ENCODE measurements at regions not wholly inside any gene's neighbourhood (a gene's known extent, or its start where the extent isn't known, plus 50 kb on each side); places are given as distances from the start of the nearest gene placed in this dataset.

DNA sequence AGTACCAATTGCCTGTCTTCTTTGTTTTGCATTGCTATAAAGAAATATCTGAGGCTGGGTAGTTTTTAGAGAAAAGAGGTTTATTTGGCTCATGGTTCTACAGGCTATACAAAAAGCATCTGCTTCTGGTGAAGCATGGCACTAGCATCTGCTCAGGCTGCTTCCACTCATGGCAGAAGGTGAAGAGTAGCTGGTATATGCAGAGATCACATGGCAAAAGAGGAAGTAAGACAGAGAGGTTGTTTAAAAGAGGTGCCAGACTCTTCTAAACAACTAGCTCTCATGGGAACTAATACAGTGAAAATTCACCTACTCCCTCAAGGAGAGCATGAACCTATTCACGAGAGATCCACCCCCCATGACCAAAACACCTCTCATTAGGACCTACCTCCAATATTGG, 56.7 kb upstream of the GUCA2B start:
- no peaks in the 10 kb centered on the region for H3K36me3 ChIP-seq
- intact Hi-C loops (cut with DNase I) = no loop called here
- H3K9me3 ChIP-seq = no peaks in the 10 kb centered on the region
- no peak overlapping the region for H3K27ac ChIP-seq
- no peak for ATAC-seq
- no peak overlapping the region for H3K4me3 ChIP-seq
- TF ChIP-seq, protein P1, sequence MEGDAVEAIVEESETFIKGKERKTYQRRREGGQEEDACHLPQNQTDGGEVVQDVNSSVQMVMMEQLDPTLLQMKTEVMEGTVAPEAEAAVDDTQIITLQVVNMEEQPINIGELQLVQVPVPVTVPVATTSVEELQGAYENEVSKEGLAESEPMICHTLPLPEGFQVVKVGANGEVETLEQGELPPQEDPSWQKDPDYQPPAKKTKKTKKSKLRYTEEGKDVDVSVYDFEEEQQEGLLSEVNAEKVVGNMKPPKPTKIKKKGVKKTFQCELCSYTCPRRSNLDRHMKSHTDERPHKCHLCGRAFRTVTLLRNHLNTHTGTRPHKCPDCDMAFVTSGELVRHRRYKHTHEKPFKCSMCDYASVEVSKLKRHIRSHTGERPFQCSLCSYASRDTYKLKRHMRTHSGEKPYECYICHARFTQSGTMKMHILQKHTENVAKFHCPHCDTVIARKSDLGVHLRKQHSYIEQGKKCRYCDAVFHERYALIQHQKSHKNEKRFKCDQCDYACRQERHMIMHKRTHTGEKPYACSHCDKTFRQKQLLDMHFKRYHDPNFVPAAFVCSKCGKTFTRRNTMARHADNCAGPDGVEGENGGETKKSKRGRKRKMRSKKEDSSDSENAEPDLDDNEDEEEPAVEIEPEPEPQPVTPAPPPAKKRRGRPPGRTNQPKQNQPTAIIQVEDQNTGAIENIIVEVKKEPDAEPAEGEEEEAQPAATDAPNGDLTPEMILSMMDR (IDR thresholded peaks at IDR 0.05) = no peak
- TF ChIP-seq POLR2A (IDR thresholded peaks at IDR 0.05) = no peak
- DNase-seq = no peak
- WGBS (ENCODE audit: insufficient coverage, low coverage, low lambda C conversion rate, missing lambda C conversion rate) = 50% methylated on average over 1 of the region's 1 CpG
- no peaks in the 10 kb centered on the region for H3K27me3 ChIP-seq
- no peaks in the 10 kb centered on the region for H3K4me1 ChIP-seq

DNA sequence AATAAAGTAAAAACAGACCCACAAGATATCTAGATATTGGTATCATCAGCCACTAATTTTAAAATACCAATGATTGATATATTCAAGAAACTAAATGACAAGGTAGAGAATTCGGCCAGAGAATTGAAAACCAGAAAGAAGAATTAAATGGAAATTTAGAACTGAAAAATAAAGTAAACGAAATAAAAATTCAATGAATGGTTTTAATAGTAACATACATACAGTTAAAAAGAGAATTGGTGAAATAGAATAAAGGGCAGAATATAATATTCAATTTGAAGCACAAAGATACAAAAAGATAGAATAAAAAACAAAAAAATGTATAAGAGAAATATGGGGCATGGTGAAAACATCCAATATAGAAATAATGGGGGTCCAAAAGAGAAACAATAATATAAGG, 64.0 kb upstream of the GUCA2B start:
- H3K27ac ChIP-seq = no peak overlapping the region
- ATAC-seq (no peak), DNase-seq (no peak)
- no peaks in the 10 kb centered on the region for H3K36me3 ChIP-seq
- no peaks in the 10 kb centered on the region for H3K27me3 ChIP-seq
- WGBS (ENCODE audit: insufficient coverage, low coverage, low lambda C conversion rate, missing lambda C conversion rate) = 53% methylated on average over 2 of the region's 2 CpGs
- intact Hi-C loops (cut with DNase I) = no loop called here
- TF ChIP-seq, protein P1 (IDR thresholded peaks at IDR 0.05) = no peak
- TF ChIP-seq POLR2A (IDR thresholded peaks at IDR 0.05) = no peak
- H3K4me3 ChIP-seq = no peak overlapping the region
- H3K4me1 ChIP-seq = no peaks in the 10 kb centered on the region
- peaks cover 0 to 7% (median 0%) of the 10 kb centered on the region in 4 donors for H3K9me3 ChIP-seq

DNA sequence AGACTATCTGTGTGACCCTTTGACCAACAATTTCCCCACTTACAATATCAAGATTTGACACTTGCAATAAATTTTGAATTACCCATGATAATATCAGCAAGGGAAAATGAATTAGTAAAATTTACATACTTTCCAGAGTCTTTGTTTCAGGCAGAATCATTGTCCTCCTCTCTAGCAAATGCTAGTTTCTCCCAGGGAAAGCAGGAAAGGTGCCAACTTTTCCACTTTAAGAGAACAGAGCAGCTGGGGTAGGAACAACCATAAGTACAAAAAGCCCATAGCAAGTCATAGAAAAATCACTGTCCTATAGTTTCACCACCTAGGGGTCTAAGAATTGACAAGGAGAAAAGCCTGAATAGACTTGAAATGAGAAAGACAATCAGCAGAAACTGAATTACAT, 67.1 kb upstream of the GUCA2B start:
- Histone ChIP-seq H3K36me3 (no peaks in the 10 kb centered on the region), H3K9me3 (peaks cover 0 to 7% (median 0%) of the 10 kb centered on the region in 4 donors), H3K27me3 (no peaks in the 10 kb centered on the region), H3K27ac (no peak overlapping the region), H3K4me1 (no peaks in the 10 kb centered on the region), H3K4me3 (no peak overlapping the region)
- ATAC-seq = no peak
- no peak for DNase-seq
- TF ChIP-seq, protein P1 (IDR thresholded peaks at IDR 0.05) = no peak
- no peak for TF ChIP-seq POLR2A (IDR thresholded peaks at IDR 0.05)
- intact Hi-C loops (cut with DNase I) = no loop called here

DNA sequence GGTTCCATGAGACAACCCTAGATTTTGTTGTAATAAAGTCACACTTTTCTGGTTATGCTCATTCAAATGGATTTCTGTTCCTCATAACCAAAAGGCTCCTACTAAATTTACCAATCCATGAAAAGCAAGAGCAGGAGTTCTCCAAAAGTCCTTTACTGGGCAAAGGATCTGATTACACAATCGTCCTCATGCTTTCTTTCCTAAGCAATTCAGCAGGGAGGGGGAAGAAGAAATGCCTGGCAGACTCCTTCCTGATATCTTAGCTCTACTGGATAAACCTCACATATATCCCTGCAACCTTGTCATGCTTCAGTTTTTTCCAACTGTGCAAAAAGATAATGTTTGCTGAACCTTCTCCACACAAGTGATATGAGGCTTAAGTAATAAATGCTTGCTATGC, 67.6 kb upstream of the GUCA2B start:
- Histone ChIP-seq H3K27me3 (no peaks in the 10 kb centered on the region), H3K4me1 (no peaks in the 10 kb centered on the region), H3K36me3 (no peaks in the 10 kb centered on the region), H3K4me3 (no peak overlapping the region), H3K27ac (no peak overlapping the region), H3K9me3 (peaks cover 0 to 7% (median 0%) of the 10 kb centered on the region in 4 donors)
- WGBS (ENCODE audit: insufficient coverage, low coverage, low lambda C conversion rate, missing lambda C conversion rate) = 17% methylated on average over 1 of the region's 1 CpG
- no peak for TF ChIP-seq POLR2A (IDR thresholded peaks at IDR 0.05)
- TF ChIP-seq, protein P1 (IDR thresholded peaks at IDR 0.05) = no peak
- intact Hi-C loops (cut with DNase I) = no loop called here
- ATAC-seq = no peak
- no peak for DNase-seq

DNA sequence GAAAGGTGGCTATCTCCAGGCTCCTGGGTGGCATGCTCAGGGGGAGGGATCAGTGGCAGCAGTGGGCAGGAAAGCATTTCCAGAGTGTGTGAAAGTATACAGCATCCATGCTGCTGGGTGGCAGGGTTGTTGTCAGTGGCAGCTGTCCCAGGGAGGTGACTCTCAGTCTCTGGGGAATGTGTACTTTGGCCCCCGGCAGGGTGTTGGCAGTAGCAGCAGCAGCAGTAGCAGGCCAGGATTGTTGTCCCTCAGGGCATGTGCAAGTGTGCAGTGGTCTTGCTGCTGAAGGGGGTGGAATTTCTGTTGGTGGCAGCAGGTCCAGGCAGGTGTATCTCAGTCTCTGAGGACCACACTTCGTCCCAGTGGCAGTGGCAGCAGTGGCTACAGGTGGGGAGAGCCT, 71.7 kb upstream of the GUCA2B start:
- H3K36me3 ChIP-seq = no peaks in the 10 kb centered on the region
- intact Hi-C loops (cut with DNase I) = no loop called here
- TF ChIP-seq POLR2A (IDR thresholded peaks at IDR 0.05) = no peak
- TF ChIP-seq, protein P1 (IDR thresholded peaks at IDR 0.05) = no peak
- 33% methylated on average over 1 of the region's 2 CpGs for WGBS (ENCODE audit: insufficient coverage, low coverage, low lambda C conversion rate, missing lambda C conversion rate)
- DNase-seq (peak; percentile 83 to 90 (median 88)), ATAC-seq (peak; percentile 100)
- no peak overlapping the region for H3K4me3 ChIP-seq
- no peaks in the 10 kb centered on the region for H3K4me1 ChIP-seq
- no peaks in the 10 kb centered on the region for H3K27me3 ChIP-seq
- H3K27ac ChIP-seq = no peak overlapping the region
- no peaks in the 10 kb centered on the region for H3K9me3 ChIP-seq
